SU-DHL-6 (cell line): ENCODE measurements at regions not wholly inside any gene's neighbourhood (a gene's known extent, or its start where the extent isn't known, plus 50 kb on each side); places are given as distances from the start of the nearest gene placed in this dataset.

Experiments used
- CTCF ChIP-seq: fragments of 200-600 bp; sonication (generic); IDR thresholded peaks from one replicate; pipeline ENCODE4 v1.5.1; 2017; ENCODE audit warnings: antibody characterized with exemption, mild to moderate bottlenecking, low read length, moderate library complexity; ENCODE audit not compliant: insufficient read depth, poor library complexity, severe bottlenecking
- EZH2phosphoT487 ChIP-seq: fragments of 200-600 bp; sonication (generic), shearing (Covaris generic); conservative IDR thresholded peaks from 2 replicates; pipeline ENCODE4 v1.6.1; 2018; ENCODE audit warnings: mild to moderate bottlenecking, antibody characterized with exemption, low read length, moderate library complexity, mixed read lengths

- TF ChIP-seq CTCF: no peak
- TF ChIP-seq EZH2phosphoT487: no peak
Observed at GRCh38 chr12:118503476-118503875, 127.1 kb downstream of the SUDS3 start.
